ENCODE measurements at regions not wholly inside any gene's neighbourhood (a gene's known extent, or its start where the extent isn't known, plus 50 kb on each side); places are given as distances from the start of the nearest gene placed in this dataset.

GRCh38 chrX:4663085-4663484 lies 949.6 kb upstream of the PRKX start:
- TF ChIP-seq, protein P1, sequence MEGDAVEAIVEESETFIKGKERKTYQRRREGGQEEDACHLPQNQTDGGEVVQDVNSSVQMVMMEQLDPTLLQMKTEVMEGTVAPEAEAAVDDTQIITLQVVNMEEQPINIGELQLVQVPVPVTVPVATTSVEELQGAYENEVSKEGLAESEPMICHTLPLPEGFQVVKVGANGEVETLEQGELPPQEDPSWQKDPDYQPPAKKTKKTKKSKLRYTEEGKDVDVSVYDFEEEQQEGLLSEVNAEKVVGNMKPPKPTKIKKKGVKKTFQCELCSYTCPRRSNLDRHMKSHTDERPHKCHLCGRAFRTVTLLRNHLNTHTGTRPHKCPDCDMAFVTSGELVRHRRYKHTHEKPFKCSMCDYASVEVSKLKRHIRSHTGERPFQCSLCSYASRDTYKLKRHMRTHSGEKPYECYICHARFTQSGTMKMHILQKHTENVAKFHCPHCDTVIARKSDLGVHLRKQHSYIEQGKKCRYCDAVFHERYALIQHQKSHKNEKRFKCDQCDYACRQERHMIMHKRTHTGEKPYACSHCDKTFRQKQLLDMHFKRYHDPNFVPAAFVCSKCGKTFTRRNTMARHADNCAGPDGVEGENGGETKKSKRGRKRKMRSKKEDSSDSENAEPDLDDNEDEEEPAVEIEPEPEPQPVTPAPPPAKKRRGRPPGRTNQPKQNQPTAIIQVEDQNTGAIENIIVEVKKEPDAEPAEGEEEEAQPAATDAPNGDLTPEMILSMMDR (IDR thresholded peaks at IDR 0.05), result no peak
- no peak for TF ChIP-seq POLR2A (IDR thresholded peaks at IDR 0.05)
